PC-3 (cell line): ENCODE measurements at regions not wholly inside any gene's neighbourhood (a gene's known extent, or its start where the extent isn't known, plus 50 kb on each side); places are given as distances from the start of the nearest gene placed in this dataset.

ENCODE experiments used
- ATAC-seq: fragments of 200-7000 bp; cut with Tn5 transposase; 2 replicates; pipeline ENCODE4 v1.9.1; 2020; ENCODE audit warnings: mild to moderate bottlenecking, moderate library complexity
- BruUV-seq: library from RNA; stranded (reverse); fragments of 400-500 nt; replicated peaks from 2 replicates; lab custom pipeline; 2021; lab: Mats Ljungman, UMichigan
- CTCF ChIA-PET: fragments of 300-600 bp; sonication (Branson Sonifier 250); formaldehyde crosslinking; loops from one replicate; lab custom pipeline; 2022; ENCODE audit warnings: antibody characterized with exemption; lab: Charles Lee
- POLR2A ChIA-PET: fragments of 300-600 bp; sonication (Branson Sonifier 250); formaldehyde crosslinking; loops from one replicate; lab custom pipeline; 2022; ENCODE audit warnings: antibody characterized with exemption; ENCODE audit not compliant: unreplicated experiment; lab: Charles Lee
- DNase-seq: peaks from one replicate; pipeline ENCODE4 v3.0.0-alpha.2; 2015
- H2AFZ ChIP-seq: fragments of 300-600 bp; sonication (generic); 2 replicates; pipeline ENCODE4 v1.6.0; 2016; ENCODE audit warnings: antibody characterized with exemption, low read length
- H3F3A ChIP-seq: fragments of 300-600 bp; sonication (generic); one replicate; pipeline ENCODE4 v1.6.0; 2017; ENCODE audit warnings: antibody characterized with exemption, low read length, control low read depth, mild to moderate bottlenecking; ENCODE audit not compliant: unreplicated experiment
- H3K27ac ChIP-seq: fragments of 300-600 bp; sonication (generic); 2 replicates; pipeline ENCODE4 v1.5.1; 2016; ENCODE audit warnings: mild to moderate bottlenecking, low read length
- H3K27me3 ChIP-seq: fragments of 300-600 bp; sonication (generic); 2 replicates; pipeline ENCODE4 v1.6.1; 2016; ENCODE audit warnings: low read length, mixed read lengths
- H3K36me3 ChIP-seq: fragments of 300-600 bp; sonication (generic); 2 replicates; pipeline ENCODE4 v1.6.1; 2016; ENCODE audit warnings: low read depth, mixed run types, low read length, mixed read lengths
- H3K4me1 ChIP-seq: fragments of 300-600 bp; sonication (generic); 2 replicates; pipeline ENCODE4 v1.5.1; 2016; ENCODE audit warnings: low read length; ENCODE audit not compliant: insufficient read depth
- H3K4me2 ChIP-seq: fragments of 300-600 bp; sonication (generic); 2 replicates; pipeline ENCODE4 v1.6.0; 2016; ENCODE audit warnings: low read length
- H3K4me3 ChIP-seq: fragments of 300-600 bp; sonication (generic); 2 replicates; pipeline ENCODE4 v1.5.1; 2016; ENCODE audit warnings: mild to moderate bottlenecking, low read length, mixed read lengths
- H3K79me2 ChIP-seq: fragments of 300-600 bp; sonication (generic); 2 replicates; pipeline ENCODE4 v1.6.1; 2017; ENCODE audit warnings: low read length, mixed read lengths
- H3K9ac ChIP-seq: fragments of 300-600 bp; sonication (generic); 2 replicates; pipeline ENCODE4 v1.6.0; 2016; ENCODE audit warnings: mild to moderate bottlenecking, low read length
- H3K9me2 ChIP-seq: fragments of 300-600 bp; sonication (generic); replicated peaks from 2 replicates; pipeline ENCODE4 v1.6.1; 2016; ENCODE audit warnings: mixed run types, low read length, mixed read lengths
- H3K9me3 ChIP-seq: fragments of 300-600 bp; sonication (generic); 2 replicates; pipeline ENCODE4 v1.6.1; 2016; ENCODE audit warnings: low read length, mixed read lengths
- H4K20me1 ChIP-seq: fragments of 300-600 bp; sonication (generic); 2 replicates; pipeline ENCODE4 v1.6.1; 2016; ENCODE audit warnings: low read length, mixed read lengths
- EZH2 ChIP-seq: fragments of 300-600 bp; sonication (generic); IDR thresholded peaks from one replicate; pipeline ENCODE4 v1.6.1; 2017; ENCODE audit warnings: antibody characterized with exemption, mild to moderate bottlenecking, low read length; ENCODE audit not compliant: unreplicated experiment
- EZH2phosphoT487 ChIP-seq: fragments of 300-600 bp; sonication (generic); IDR thresholded peaks from 2 replicates; pipeline ENCODE4 v1.6.1; 2018; ENCODE audit warnings: mild to moderate bottlenecking, antibody characterized with exemption, low read length, borderline replicate concordance
- intact Hi-C: fragments of 100-400 bp; cut with micrococcal nuclease; formaldehyde crosslinking; loops from 2 replicates; pipeline ENCODE4 v1.9.0; 2023
- TF ChIP-seq, protein P1 (sequence below): fragments of 300-600 bp; sonication (generic); conservative IDR thresholded peaks from 2 replicates; pipeline ENCODE4 v1.5.1; 2017; ENCODE audit warnings: antibody characterized with exemption, low read depth, mild to moderate bottlenecking, low read length

- Histone ChIP-seq H3K27me3 (no peaks in the 10 kb centered on the region), H3K9me3 (no peaks in the 10 kb centered on the region), H3K4me2 (no peak overlapping the region), H3K27ac (no peak overlapping the region), H3K4me3 (no peak overlapping the region), H3K4me1 (peaks cover 8% of the 10 kb centered on the region), H4K20me1 (no peaks in the 10 kb centered on the region), H3K36me3 (no peaks in the 10 kb centered on the region; the same call in 1 of the 2 replicates), H2AFZ (no peak overlapping the region), H3K79me2 (no peaks in the 10 kb centered on the region), H3K9ac (no peak overlapping the region), H3K9me2 (no peaks in the 10 kb centered on the region), H3F3A (peaks cover 7% of the 10 kb centered on the region)
- POLR2A ChIA-PET, result no interaction called here
- no peak for DNase-seq
- no peak for TF ChIP-seq EZH2
- no peak for TF ChIP-seq EZH2phosphoT487
- TF ChIP-seq, protein P1, sequence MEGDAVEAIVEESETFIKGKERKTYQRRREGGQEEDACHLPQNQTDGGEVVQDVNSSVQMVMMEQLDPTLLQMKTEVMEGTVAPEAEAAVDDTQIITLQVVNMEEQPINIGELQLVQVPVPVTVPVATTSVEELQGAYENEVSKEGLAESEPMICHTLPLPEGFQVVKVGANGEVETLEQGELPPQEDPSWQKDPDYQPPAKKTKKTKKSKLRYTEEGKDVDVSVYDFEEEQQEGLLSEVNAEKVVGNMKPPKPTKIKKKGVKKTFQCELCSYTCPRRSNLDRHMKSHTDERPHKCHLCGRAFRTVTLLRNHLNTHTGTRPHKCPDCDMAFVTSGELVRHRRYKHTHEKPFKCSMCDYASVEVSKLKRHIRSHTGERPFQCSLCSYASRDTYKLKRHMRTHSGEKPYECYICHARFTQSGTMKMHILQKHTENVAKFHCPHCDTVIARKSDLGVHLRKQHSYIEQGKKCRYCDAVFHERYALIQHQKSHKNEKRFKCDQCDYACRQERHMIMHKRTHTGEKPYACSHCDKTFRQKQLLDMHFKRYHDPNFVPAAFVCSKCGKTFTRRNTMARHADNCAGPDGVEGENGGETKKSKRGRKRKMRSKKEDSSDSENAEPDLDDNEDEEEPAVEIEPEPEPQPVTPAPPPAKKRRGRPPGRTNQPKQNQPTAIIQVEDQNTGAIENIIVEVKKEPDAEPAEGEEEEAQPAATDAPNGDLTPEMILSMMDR, result no peak
- no TSS peak for BruUV-seq
- CTCF ChIA-PET, result no interaction called here
- ATAC-seq, result no peak
- intact Hi-C loops, result no loop called here
These were observed 133.4 kb upstream of the SLC7A14 start for GRCh38 chr3:170719300-170719699.

GRCh38 chr3:170718848-170719247 is 133.0 kb upstream of the SLC7A14 start:
- intact Hi-C loops, result no loop called here
- no peak for TF ChIP-seq EZH2phosphoT487
- TF ChIP-seq, protein P1, result no peak
- no peak for TF ChIP-seq EZH2
- H4K20me1 ChIP-seq, result no peaks in the 10 kb centered on the region
- no peak overlapping the region for H3K4me3 ChIP-seq
- H3F3A ChIP-seq, result peaks cover 12% of the 10 kb centered on the region
- ATAC-seq (no peak), DNase-seq (no peak)
- H3K79me2 ChIP-seq, result no peaks in the 10 kb centered on the region
- no peaks in the 10 kb centered on the region for H3K9me2 ChIP-seq
- no peak overlapping the region for H3K9ac ChIP-seq
- H3K9me3 ChIP-seq, result no peaks in the 10 kb centered on the region
- no TSS peak for BruUV-seq
- no peak overlapping the region for H3K27ac ChIP-seq
- H3K4me1 ChIP-seq, result peaks cover 12% of the 10 kb centered on the region
- H3K36me3 ChIP-seq, result no peaks in the 10 kb centered on the region; the same call in 1 of the 2 replicates
- no peaks in the 10 kb centered on the region for H3K27me3 ChIP-seq
- H2AFZ ChIP-seq, result no peak overlapping the region
- ChIA-PET POLR2A (no interaction called here), CTCF (no interaction called here)
- H3K4me2 ChIP-seq, result no peak overlapping the region

- TF ChIP-seq EZH2phosphoT487, result no peak
- TF ChIP-seq EZH2, result no peak
- TF ChIP-seq, protein P1, result no peak
- no peaks in the 10 kb centered on the region; the same call in 1 of the 2 replicates for H3K36me3 ChIP-seq
These were observed 131.8 kb upstream of the SLC7A14 start for GRCh38 chr3:170717410-170718402.

More at GRCh38 chr3:170717410-170718402, 131.8 kb upstream of the SLC7A14 start:
- ChIA-PET CTCF (no interaction called here), POLR2A (no interaction called here)
- Histone ChIP-seq H3K9me2 (no peaks in the 10 kb centered on the region), H3K9ac (no peak overlapping the region), H3K27me3 (no peaks in the 10 kb centered on the region), H2AFZ (no peak overlapping the region), H3K4me2 (no peak overlapping the region), H3K27ac (no peak overlapping the region), H3K4me3 (no peak overlapping the region), H4K20me1 (no peaks in the 10 kb centered on the region), H3K4me1 (peaks cover 23% of the 10 kb centered on the region), H3K79me2 (no peaks in the 10 kb centered on the region), H3K9me3 (no peaks in the 10 kb centered on the region), H3F3A (peaks cover 15% of the 10 kb centered on the region)
- peak; percentile 25 for DNase-seq
- no peak for ATAC-seq
- BruUV-seq, result no TSS peak
- intact Hi-C loops, result no loop called here
